ENCODE measurements at regions not wholly inside any gene's neighbourhood (a gene's known extent, or its start where the extent isn't known, plus 50 kb on each side); places are given as distances from the start of the nearest gene placed in this dataset.

GRCh38 chr16:59405802-59406201 is 671.7 kb upstream of the GOT2 start:
- no peak overlapping the region for H3K4me3 Mint-ChIP-seq

GRCh38 chr16:59404509-59404908 is 670.4 kb upstream of the GOT2 start:
- no peak overlapping the region for H3K27ac Mint-ChIP-seq
- no peaks in the 10 kb centered on the region for H3K9me3 Mint-ChIP-seq (ENCODE audit: insufficient read depth)
- no peaks in the 10 kb centered on the region for H3K4me1 Mint-ChIP-seq (ENCODE audit: low read depth)
- DNase-seq (no peak), ATAC-seq (no peak)
- H3K36me3 Mint-ChIP-seq (ENCODE audit: low read depth) = no peaks in the 10 kb centered on the region
- ChIA-PET CTCF (no interaction called here), POLR2A (no interaction called here)
- H3K27me3 Mint-ChIP-seq (ENCODE audit: low read depth) = no peaks in the 10 kb centered on the region
- no peak overlapping the region for H3K4me3 Mint-ChIP-seq

More at GRCh38 chr16:59405802-59406201, 671.7 kb upstream of the GOT2 start:
- H3K36me3 Mint-ChIP-seq (ENCODE audit: low read depth) = no peaks in the 10 kb centered on the region
- ChIA-PET CTCF (no interaction called here), POLR2A (no interaction called here)
- DNase-seq (no peak), ATAC-seq (no peak)
- no peak overlapping the region for H3K27ac Mint-ChIP-seq
- H3K4me1 Mint-ChIP-seq (ENCODE audit: low read depth) = no peaks in the 10 kb centered on the region
- no peaks in the 10 kb centered on the region for H3K9me3 Mint-ChIP-seq (ENCODE audit: insufficient read depth)
- no peaks in the 10 kb centered on the region for H3K27me3 Mint-ChIP-seq (ENCODE audit: low read depth)

GRCh38 chr16:59400830-59401229 is 666.7 kb upstream of the GOT2 start:
- H3K27ac Mint-ChIP-seq = no peak overlapping the region
- POLR2A ChIA-PET = no interaction called here
- DNase-seq (no peak), ATAC-seq (no peak)
- no peaks in the 10 kb centered on the region for H3K4me1 Mint-ChIP-seq (ENCODE audit: low read depth)
- no peaks in the 10 kb centered on the region for H3K9me3 Mint-ChIP-seq (ENCODE audit: insufficient read depth)
- no peaks in the 10 kb centered on the region for H3K27me3 Mint-ChIP-seq (ENCODE audit: low read depth)
- no peak overlapping the region for H3K4me3 Mint-ChIP-seq
- no peaks in the 10 kb centered on the region for H3K36me3 Mint-ChIP-seq (ENCODE audit: low read depth)
- CTCF ChIA-PET = no interaction called here

GRCh38 chr16:59397638-59398037 is 663.5 kb upstream of the GOT2 start:
- no peaks in the 10 kb centered on the region for H3K4me1 Mint-ChIP-seq (ENCODE audit: low read depth)
- DNase-seq (no peak), ATAC-seq (no peak)
- H3K36me3 Mint-ChIP-seq (ENCODE audit: low read depth) = no peaks in the 10 kb centered on the region
- ChIA-PET POLR2A (no interaction called here), CTCF (no interaction called here)
- no peaks in the 10 kb centered on the region for H3K9me3 Mint-ChIP-seq (ENCODE audit: insufficient read depth)
- H3K27ac Mint-ChIP-seq = no peak overlapping the region
- H3K4me3 Mint-ChIP-seq = no peak overlapping the region
- no peaks in the 10 kb centered on the region for H3K27me3 Mint-ChIP-seq (ENCODE audit: low read depth)

- Mint-ChIP-seq H3K4me1 (ENCODE audit: low read depth) (no peaks in the 10 kb centered on the region), H3K36me3 (ENCODE audit: low read depth) (no peaks in the 10 kb centered on the region), H3K27me3 (ENCODE audit: low read depth) (no peaks in the 10 kb centered on the region), H3K27ac (no peak overlapping the region), H3K4me3 (no peak overlapping the region), H3K9me3 (ENCODE audit: insufficient read depth) (no peaks in the 10 kb centered on the region)
- CTCF ChIA-PET = no interaction called here
- no peak for ATAC-seq
- POLR2A ChIA-PET = no interaction called here
- DNase-seq = no peak
Observed at GRCh38 chr16:59394526-59394925, 660.4 kb upstream of the GOT2 start.

GRCh38 chr16:59392911-59393310 is 658.8 kb upstream of the GOT2 start:
- Mint-ChIP-seq H3K4me1 (ENCODE audit: low read depth) (no peaks in the 10 kb centered on the region), H3K4me3 (no peak overlapping the region), H3K36me3 (ENCODE audit: low read depth) (no peaks in the 10 kb centered on the region), H3K27ac (no peak overlapping the region), H3K27me3 (ENCODE audit: low read depth) (no peaks in the 10 kb centered on the region), H3K9me3 (ENCODE audit: insufficient read depth) (no peaks in the 10 kb centered on the region)
- ChIA-PET CTCF (no interaction called here), POLR2A (no interaction called here)
- no peak for ATAC-seq
- no peak for DNase-seq

- H3K9me3 Mint-ChIP-seq (ENCODE audit: insufficient read depth) = no peaks in the 10 kb centered on the region
- no peak for ATAC-seq
- H3K27me3 Mint-ChIP-seq (ENCODE audit: low read depth) = no peaks in the 10 kb centered on the region
- H3K27ac Mint-ChIP-seq = no peak overlapping the region
- ChIA-PET POLR2A (no interaction called here), CTCF (no interaction called here)
- H3K4me1 Mint-ChIP-seq (ENCODE audit: low read depth) = no peaks in the 10 kb centered on the region
- DNase-seq = no peak
- no peaks in the 10 kb centered on the region for H3K36me3 Mint-ChIP-seq (ENCODE audit: low read depth)
- H3K4me3 Mint-ChIP-seq = no peak overlapping the region
Observed at GRCh38 chr16:59391617-59392364, 657.7 kb upstream of the GOT2 start.

- Mint-ChIP-seq H3K36me3 (ENCODE audit: low read depth) (no peaks in the 10 kb centered on the region), H3K27me3 (ENCODE audit: low read depth) (no peaks in the 10 kb centered on the region), H3K4me1 (ENCODE audit: low read depth) (no peaks in the 10 kb centered on the region), H3K9me3 (ENCODE audit: insufficient read depth) (no peaks in the 10 kb centered on the region), H3K4me3 (no peak overlapping the region), H3K27ac (no peak overlapping the region)
- DNase-seq (no peak), ATAC-seq (no peak)
- POLR2A ChIA-PET = no interaction called here
- CTCF ChIA-PET = no interaction called here
Observed at GRCh38 chr16:59385959-59386358, 651.8 kb upstream of the GOT2 start.

- H3K27ac Mint-ChIP-seq = no peak overlapping the region
- POLR2A ChIA-PET = no interaction called here
- no peak overlapping the region for H3K4me3 Mint-ChIP-seq
- CTCF ChIA-PET = no interaction called here
- H3K27me3 Mint-ChIP-seq (ENCODE audit: low read depth) = no peaks in the 10 kb centered on the region
- no peaks in the 10 kb centered on the region for H3K9me3 Mint-ChIP-seq (ENCODE audit: insufficient read depth)
- no peaks in the 10 kb centered on the region for H3K4me1 Mint-ChIP-seq (ENCODE audit: low read depth)
- DNase-seq = no peak
- H3K36me3 Mint-ChIP-seq (ENCODE audit: low read depth) = no peaks in the 10 kb centered on the region
- no peak for ATAC-seq
Observed at GRCh38 chr16:59385491-59385890, 651.4 kb upstream of the GOT2 start.

GRCh38 chr16:59373632-59374031 is 639.5 kb upstream of the GOT2 start:
- no peak for ATAC-seq
- H3K4me1 Mint-ChIP-seq (ENCODE audit: low read depth) = no peaks in the 10 kb centered on the region
- no peaks in the 10 kb centered on the region for H3K36me3 Mint-ChIP-seq (ENCODE audit: low read depth)
- H3K27me3 Mint-ChIP-seq (ENCODE audit: low read depth) = no peaks in the 10 kb centered on the region
- POLR2A ChIA-PET = no interaction called here
- no peaks in the 10 kb centered on the region for H3K9me3 Mint-ChIP-seq (ENCODE audit: insufficient read depth)
- CTCF ChIA-PET = no interaction called here
- H3K4me3 Mint-ChIP-seq = no peak overlapping the region
- no peak overlapping the region for H3K27ac Mint-ChIP-seq
- no peak for DNase-seq

GRCh38 chr16:59370717-59371116 is 636.6 kb upstream of the GOT2 start:
- CTCF ChIA-PET = no interaction called here
- H3K4me3 Mint-ChIP-seq = no peak overlapping the region
- H3K36me3 Mint-ChIP-seq (ENCODE audit: low read depth) = no peaks in the 10 kb centered on the region
- no peaks in the 10 kb centered on the region for H3K9me3 Mint-ChIP-seq (ENCODE audit: insufficient read depth)
- H3K27me3 Mint-ChIP-seq (ENCODE audit: low read depth) = no peaks in the 10 kb centered on the region
- no peak overlapping the region for H3K27ac Mint-ChIP-seq
- H3K4me1 Mint-ChIP-seq (ENCODE audit: low read depth) = no peaks in the 10 kb centered on the region
- ATAC-seq = no peak
- POLR2A ChIA-PET = no interaction called here
- no peak for DNase-seq

- CTCF ChIA-PET = no interaction called here
Observed at GRCh38 chr16:59369523-59369922, 635.4 kb upstream of the GOT2 start.

GRCh38 chr16:59368586-59368985 is 634.5 kb upstream of the GOT2 start:
- no peaks in the 10 kb centered on the region for H3K4me1 Mint-ChIP-seq (ENCODE audit: low read depth)
- ATAC-seq = no peak

More at GRCh38 chr16:59369523-59369922, 635.4 kb upstream of the GOT2 start:
- Mint-ChIP-seq H3K36me3 (ENCODE audit: low read depth) (no peaks in the 10 kb centered on the region), H3K4me1 (ENCODE audit: low read depth) (no peaks in the 10 kb centered on the region), H3K9me3 (ENCODE audit: insufficient read depth) (no peaks in the 10 kb centered on the region), H3K27ac (no peak overlapping the region), H3K27me3 (ENCODE audit: low read depth) (no peaks in the 10 kb centered on the region), H3K4me3 (no peak overlapping the region)
- ATAC-seq (no peak), DNase-seq (no peak)
- POLR2A ChIA-PET = no interaction called here

More at GRCh38 chr16:59368586-59368985, 634.5 kb upstream of the GOT2 start:
- no peak overlapping the region for H3K27ac Mint-ChIP-seq
- POLR2A ChIA-PET = no interaction called here
- no peak for DNase-seq
- H3K9me3 Mint-ChIP-seq (ENCODE audit: insufficient read depth) = no peaks in the 10 kb centered on the region
- CTCF ChIA-PET = no interaction called here
- H3K4me3 Mint-ChIP-seq = no peak overlapping the region
- no peaks in the 10 kb centered on the region for H3K27me3 Mint-ChIP-seq (ENCODE audit: low read depth)
- H3K36me3 Mint-ChIP-seq (ENCODE audit: low read depth) = no peaks in the 10 kb centered on the region
